ENCODE measurements at regions not wholly inside any gene's neighbourhood (a gene's known extent, or its start where the extent isn't known, plus 50 kb on each side); places are given as distances from the start of the nearest gene placed in this dataset.
"Not testable (repeated sequence)": the region's sequence is repeated elsewhere in the genome, so short reads cannot be mapped to it uniquely, and the experiment has no call there.

GRCh38 chr14:105999361-106000028 lies 473.1 kb downstream of the TMEM121 start:
- Histone ChIP-seq H3K4me1 (no peaks in the 10 kb centered on the region), H3K27me3 (ENCODE audit: low read depth) (peaks cover 6% of the 10 kb centered on the region), H3K9me3 (replicated peaks) (no peaks in the 10 kb centered on the region), H3K4me3 (no peak overlapping the region), H3K36me3 (no peaks in the 10 kb centered on the region), H3K27ac (replicated peaks) (no peak overlapping the region)
- DNase-seq = peak; percentile 40
- peak; percentile 5 for TF ChIP-seq CTCF (IDR thresholded peaks at IDR 0.05; ENCODE audit: borderline replicate concordance)
- intact Hi-C loops (cut with micrococcal nuclease) = no loop called here

GRCh38 chr14:106000029-106000511 lies 473.7 kb downstream of the TMEM121 start:
- H3K9me3 ChIP-seq (replicated peaks); H3K27ac ChIP-seq (replicated peaks); H3K4me3 ChIP-seq; H3K36me3 ChIP-seq; H3K4me1 ChIP-seq; H3K27me3 ChIP-seq (ENCODE audit: low read depth); intact Hi-C loops (cut with micrococcal nuclease); DNase-seq: not testable (repeated sequence)

GRCh38 chr14:106001277-106001676 lies 474.9 kb downstream of the TMEM121 start:
- H3K27ac ChIP-seq (replicated peaks); H3K36me3 ChIP-seq; H3K4me3 ChIP-seq; intact Hi-C loops (cut with micrococcal nuclease); H3K9me3 ChIP-seq (replicated peaks); H3K4me1 ChIP-seq; DNase-seq; H3K27me3 ChIP-seq (ENCODE audit: low read depth): not testable (repeated sequence)

- intact Hi-C loops (cut with micrococcal nuclease) = no loop called here
These were observed 477.0 kb downstream of the TMEM121 start for GRCh38 chr14:106003351-106003750.

GRCh38 chr14:106004937-106005795 lies 478.8 kb downstream of the TMEM121 start:
- DNase-seq; intact Hi-C loops (cut with micrococcal nuclease); H3K4me1 ChIP-seq; H3K27ac ChIP-seq (replicated peaks); H3K36me3 ChIP-seq; H3K4me3 ChIP-seq; H3K9me3 ChIP-seq (replicated peaks): not testable (repeated sequence)
- peaks cover 36% of the 10 kb centered on the region for H3K27me3 ChIP-seq (ENCODE audit: low read depth)

More at GRCh38 chr14:106003351-106003750, 477.0 kb downstream of the TMEM121 start:
- no peak for DNase-seq
- Histone ChIP-seq H3K27me3 (ENCODE audit: low read depth) (peaks cover 23% of the 10 kb centered on the region), H3K36me3 (no peaks in the 10 kb centered on the region), H3K4me3 (no peak overlapping the region), H3K27ac (replicated peaks) (no peak overlapping the region), H3K9me3 (replicated peaks) (no peaks in the 10 kb centered on the region), H3K4me1 (no peaks in the 10 kb centered on the region)
- no peak for TF ChIP-seq CTCF (IDR thresholded peaks at IDR 0.05; ENCODE audit: borderline replicate concordance)

- H3K4me3 ChIP-seq; H3K4me1 ChIP-seq; H3K36me3 ChIP-seq; DNase-seq; H3K27ac ChIP-seq (replicated peaks); H3K9me3 ChIP-seq (replicated peaks); intact Hi-C loops (cut with micrococcal nuclease): not testable (repeated sequence)
- H3K27me3 ChIP-seq (ENCODE audit: low read depth) = peaks cover 42% of the 10 kb centered on the region
- TF ChIP-seq CTCF (IDR thresholded peaks at IDR 0.05; ENCODE audit: borderline replicate concordance) = peak; percentile 52
These were observed 479.7 kb downstream of the TMEM121 start for GRCh38 chr14:106006043-106006442.

GRCh38 chr14:106006716-106007115 lies 480.3 kb downstream of the TMEM121 start:
- H3K4me3 ChIP-seq; intact Hi-C loops (cut with micrococcal nuclease); H3K36me3 ChIP-seq; DNase-seq; H3K27ac ChIP-seq (replicated peaks); H3K9me3 ChIP-seq (replicated peaks); H3K4me1 ChIP-seq: not testable (repeated sequence)
- H3K27me3 ChIP-seq (ENCODE audit: low read depth) = peaks cover 42% of the 10 kb centered on the region
